H1 (cell line): ENCODE measurements at regions not wholly inside any gene's neighbourhood (a gene's known extent, or its start where the extent isn't known, plus 50 kb on each side); places are given as distances from the start of the nearest gene placed in this dataset.

ENCODE experiments used
- CTCF ChIA-PET: fragments of 300-600 bp; sonication (Branson Sonifier 250); formaldehyde crosslinking; loops from one replicate; lab custom pipeline; 2021; ENCODE audit not compliant: partially characterized antibody; lab: Charles Lee
- POLR2A ChIA-PET: fragments of 300-600 bp; sonication (Branson Sonifier 250); formaldehyde crosslinking; loops from one replicate; lab custom pipeline; 2021; ENCODE audit warnings: inconsistent platforms; ENCODE audit not compliant: partially characterized antibody; lab: Charles Lee
- DNase-seq, 2 experiments: peaks; one replicate each; pipeline versions ENCODE4 v3.0.0 to v3.0.0-alpha.2; 2010 to 2022; ENCODE audit warnings: low spot score in 2 of 2, low read depth in 1 of 2, mixed read lengths in 1 of 2
- FAIRE-seq: peaks from 2 replicates; lab custom pipeline; 2011; peaks lifted over from hg19 to GRCh38; lab: Jason Lieb, UNC
- H2AFZ ChIP-seq: 2 replicates; pipeline ENCODE4 v1.8.1; 2012; ENCODE audit warnings: low read length, inconsistent platforms
- H2AK5ac ChIP-seq: 2 replicates; pipeline ENCODE4 v1.6.1; 2013; ENCODE audit warnings: low read depth, low read length
- H2BK120ac ChIP-seq: replicated peaks from 2 replicates; pipeline ENCODE3; 2013; ENCODE audit warnings: low read depth, low read length, inconsistent platforms
- H2BK12ac ChIP-seq: 2 replicates; pipeline ENCODE4 v1.6.1; 2013; ENCODE audit warnings: low read depth, low read length
- H2BK15ac ChIP-seq: 2 replicates; pipeline ENCODE4 v1.6.1; 2013; ENCODE audit warnings: low read length
- H2BK20ac ChIP-seq: 2 replicates; pipeline ENCODE4 v1.6.1; 2013; ENCODE audit warnings: low read length
- H2BK5ac ChIP-seq: 2 replicates; pipeline ENCODE4 v1.6.1; 2013; ENCODE audit warnings: low read depth, low read length
- H3K14ac ChIP-seq: 2 replicates; pipeline ENCODE4 v1.6.1; 2013; ENCODE audit warnings: inconsistent platforms; ENCODE audit not compliant: insufficient read length
- H3K18ac ChIP-seq: 2 replicates; pipeline ENCODE4 v1.6.1; 2013; ENCODE audit warnings: low read length; ENCODE audit errors: extremely low read depth
- H3K23ac ChIP-seq: 2 replicates; pipeline ENCODE4 v1.6.1; 2013; ENCODE audit warnings: inconsistent platforms; ENCODE audit not compliant: insufficient read length
- H3K23me2 ChIP-seq: 2 replicates; pipeline ENCODE4 v1.6.1; 2013; ENCODE audit warnings: low read depth, low read length
- H3K27ac ChIP-seq: 2 replicates; pipeline ENCODE4 v1.6.1; 2011; ENCODE audit warnings: low read depth, low read length, inconsistent platforms
- H3K27me3 ChIP-seq, 4 experiments: replicated peaks in 1 of 4; 1 replicate in 1 of 4; 2 replicates in 3 of 4; pipeline versions ENCODE4 v1.6.1 to v1.8.1; 2011 to 2013; ENCODE audit warnings: low read length in 3 of 4, mild to moderate bottlenecking in 3 of 4, inconsistent platforms in 2 of 4, mixed read lengths in 2 of 4, moderate library complexity in 1 of 4; ENCODE audit not compliant: control insufficient read depth in 3 of 4, insufficient read depth in 3 of 4; ENCODE audit errors: extremely low read depth in 1 of 4
- H3K36me3 ChIP-seq, 4 experiments: 2 replicates each; pipeline versions ENCODE4 v1.6.1 to v1.8.1; 2011 to 2013; ENCODE audit warnings: mild to moderate bottlenecking in 4 of 4, low read length in 3 of 4, moderate library complexity in 2 of 4, control low read depth in 1 of 4, inconsistent platforms in 1 of 4; ENCODE audit not compliant: insufficient read depth in 4 of 4, control insufficient read depth in 2 of 4
- H3K4ac ChIP-seq: replicated peaks from 2 replicates; pipeline ENCODE3; 2013; ENCODE audit warnings: low read length, low read depth, mixed read lengths, inconsistent platforms; ENCODE audit not compliant: insufficient read length
- H3K4me1 ChIP-seq, 4 experiments: replicated peaks in 1 of 4; 1 replicate in 1 of 4; 2 replicates in 3 of 4; pipeline versions ENCODE4 v1.6.1 to v1.8.1; 2011 to 2013; ENCODE audit warnings: low read length in 3 of 4, inconsistent platforms in 2 of 4, mixed read lengths in 1 of 4; ENCODE audit not compliant: insufficient read depth in 4 of 4, control insufficient read depth in 3 of 4
- H3K4me2 ChIP-seq, 2 experiments: 2 replicates each; pipeline versions ENCODE4 v1.6.1 to v1.8.1; 2011 to 2013; ENCODE audit warnings: low read depth in 2 of 2, low read length in 2 of 2, control low read depth in 1 of 2, inconsistent platforms in 1 of 2, mild to moderate bottlenecking in 1 of 2; ENCODE audit not compliant: insufficient read depth in 1 of 2
- H3K4me3 ChIP-seq, 4 experiments: fragments of 200-600, 300-600 bp in 1 of 4; sonication (generic), shearing (Covaris generic), sonication (Bioruptor Twin) in 1 of 4; 2 replicates each; pipeline versions ENCODE4 v1.5.1 to v1.8.1; 2011 to 2016; ENCODE audit warnings: low read length in 4 of 4, low read depth in 3 of 4, control low read depth in 2 of 4, inconsistent platforms in 2 of 4, mild to moderate bottlenecking in 2 of 4, mixed read lengths in 1 of 4, moderate library complexity in 1 of 4; ENCODE audit not compliant: insufficient read depth in 2 of 4; ENCODE audit errors: extremely low read depth in 1 of 4
- H3K56ac ChIP-seq: replicated peaks from 2 replicates; pipeline ENCODE3; 2013; ENCODE audit warnings: low read depth, mild to moderate bottlenecking, mixed read lengths, low read length, inconsistent platforms; ENCODE audit not compliant: insufficient read length
- H3K79me1 ChIP-seq: 2 replicates; pipeline ENCODE4 v1.6.1; 2013; ENCODE audit warnings: low read depth, low read length, control low read depth
- H3K79me2 ChIP-seq, 2 experiments: 2 replicates each; pipeline versions ENCODE4 v1.6.1 to v1.8.1; 2012 to 2013; ENCODE audit warnings: low read length in 2 of 2, mild to moderate bottlenecking in 2 of 2, inconsistent platforms in 1 of 2; ENCODE audit not compliant: insufficient read depth in 2 of 2, control insufficient read depth in 1 of 2
- H3K9ac ChIP-seq, 4 experiments: replicated peaks in 1 of 4; 1 replicate in 1 of 4; 2 replicates in 3 of 4; pipeline versions ENCODE4 v1.6.1 to v1.8.1; 2011 to 2013; ENCODE audit warnings: low read depth in 3 of 4, low read length in 3 of 4, control low read depth in 2 of 4, mild to moderate bottlenecking in 2 of 4, moderate library complexity in 2 of 4, inconsistent platforms in 1 of 4; ENCODE audit errors: extremely low read depth in 1 of 4
- H3K9me3 ChIP-seq, 2 experiments: 2 replicates each; pipeline versions ENCODE4 v1.6.1 to v1.8.1; 2012 to 2013; ENCODE audit warnings: mild to moderate bottlenecking in 2 of 2, moderate library complexity in 2 of 2, control low read depth in 1 of 2, inconsistent platforms in 1 of 2, low read depth in 1 of 2, low read length in 1 of 2, mixed read lengths in 1 of 2; ENCODE audit not compliant: insufficient read depth in 2 of 2
- H4K20me1 ChIP-seq, 2 experiments: replicated peaks in 1 of 2; 2 replicates each; pipeline versions ENCODE3 to v1.8.1; 2011 to 2013; ENCODE audit warnings: inconsistent platforms in 2 of 2, low read length in 2 of 2, mild to moderate bottlenecking in 1 of 2; ENCODE audit not compliant: insufficient read depth in 2 of 2, control insufficient read depth in 1 of 2
- H4K5ac ChIP-seq: 2 replicates; pipeline ENCODE4 v1.6.1; 2013; ENCODE audit warnings: low read length, low read depth, mixed read lengths, inconsistent platforms; ENCODE audit not compliant: insufficient read length
- H4K8ac ChIP-seq: 2 replicates; pipeline ENCODE4 v1.8.0; 2013; ENCODE audit warnings: mild to moderate bottlenecking, moderate library complexity, low read length, inconsistent platforms; ENCODE audit not compliant: insufficient read depth; ENCODE audit errors: extremely low read depth
- H4K91ac ChIP-seq: replicated peaks from 2 replicates; pipeline ENCODE3; 2013; ENCODE audit warnings: low read length, mixed read lengths, inconsistent platforms; ENCODE audit not compliant: insufficient read length
- CHD1 ChIP-seq: IDR thresholded peaks from 2 replicates; pipeline ENCODE4 v1.6.1; 2012; ENCODE audit warnings: low read depth, low read length, improper control_type of control experiment
- KDM5A ChIP-seq: fragments of 200-600 bp; IDR thresholded peaks from 2 replicates; pipeline ENCODE4 v1.7.1; 2012; ENCODE audit warnings: mild to moderate bottlenecking, low read length, inconsistent platforms, mixed read lengths
- MAFK ChIP-seq: IDR thresholded peaks from 2 replicates; pipeline ENCODE4 v1.6.1; 2012; ENCODE audit warnings: low read depth, mild to moderate bottlenecking, improper control_type of control experiment, low read length
- SIX5 ChIP-seq: IDR thresholded peaks from 2 replicates; pipeline ENCODE4 v1.6.1; 2011; ENCODE audit warnings: mild to moderate bottlenecking, low read depth, low read length
- WGBS, 2 experiments: shearing (Covaris generic) in 1 of 2; methylation state at CpG; one replicate each; pipeline versions ENCODE4 v1.1.6 to v1.1.7; 2013 to 2015; ENCODE audit warnings: low lambda C conversion rate in 2 of 2, mixed read lengths in 2 of 2, inconsistent platforms in 1 of 2, low coverage in 1 of 2, missing lambda C conversion rate in 1 of 2; ENCODE audit not compliant: insufficient replicate concordance in 2 of 2, insufficient coverage in 1 of 2, insufficient read length in 1 of 2; ENCODE audit errors: extremely low coverage in 1 of 2, missing lambda C conversion rate in 1 of 2; 5-methylcytosine and 5-hydroxymethylcytosine counted together

- 85% methylated on average over 4 of the region's 4 CpGs; no CpG with 5 or more reads in 1 of the 2 experiments for WGBS, 2 experiments
- H3K23me2 ChIP-seq = no peaks in the 10 kb centered on the region
- H2AFZ ChIP-seq = no peak overlapping the region
- H3K79me2 ChIP-seq = no peaks in the 10 kb centered on the region
- H2BK120ac ChIP-seq = no peak overlapping the region
- H3K4me2 ChIP-seq = no peak overlapping the region
- no peak overlapping the region for H3K14ac ChIP-seq
- H3K4ac ChIP-seq = no peak overlapping the region
- H3K27me3 ChIP-seq = no peaks in the 10 kb centered on the region
- DNase-seq = no peak
- H3K4me3 ChIP-seq = no peak overlapping the region
- no peak overlapping the region for H3K56ac ChIP-seq
- no peak overlapping the region for H3K9ac ChIP-seq
- H3K23ac ChIP-seq = no peak overlapping the region
- H4K8ac ChIP-seq = no peak overlapping the region
- H3K27ac ChIP-seq = no peak overlapping the region
- POLR2A ChIA-PET = no interaction called here
- H2AK5ac ChIP-seq = no peak overlapping the region
- H2BK20ac ChIP-seq = no peak overlapping the region
- H3K4me1 ChIP-seq = no peaks in the 10 kb centered on the region
- H3K9me3 ChIP-seq = no peaks in the 10 kb centered on the region
- TF ChIP-seq SIX5 (no peak), KDM5A (no peak), MAFK (no peak), CHD1 (no peak)
- TF ChIP-seq, all 59 proteins: peak for 0
- Histone ChIP-seq H2BK15ac (no peak overlapping the region), H4K5ac (no peak overlapping the region), H2BK12ac (no peak overlapping the region), H3K18ac (no peak overlapping the region), H3K36me3 (no peaks in the 10 kb centered on the region), H4K20me1 (no peaks in the 10 kb centered on the region), H2BK5ac (no peak overlapping the region), H3K79me1 (no peaks in the 10 kb centered on the region), H4K91ac (no peak overlapping the region)
- CTCF ChIA-PET = no interaction called here
- no peak for FAIRE-seq
These were observed 130.3 kb downstream of the TMTC3 start for GRCh38 chr12:88272456-88272855.
